ENCODE measurements at regions not wholly inside any gene's neighbourhood (a gene's known extent, or its start where the extent isn't known, plus 50 kb on each side); places are given as distances from the start of the nearest gene placed in this dataset.

DNA sequence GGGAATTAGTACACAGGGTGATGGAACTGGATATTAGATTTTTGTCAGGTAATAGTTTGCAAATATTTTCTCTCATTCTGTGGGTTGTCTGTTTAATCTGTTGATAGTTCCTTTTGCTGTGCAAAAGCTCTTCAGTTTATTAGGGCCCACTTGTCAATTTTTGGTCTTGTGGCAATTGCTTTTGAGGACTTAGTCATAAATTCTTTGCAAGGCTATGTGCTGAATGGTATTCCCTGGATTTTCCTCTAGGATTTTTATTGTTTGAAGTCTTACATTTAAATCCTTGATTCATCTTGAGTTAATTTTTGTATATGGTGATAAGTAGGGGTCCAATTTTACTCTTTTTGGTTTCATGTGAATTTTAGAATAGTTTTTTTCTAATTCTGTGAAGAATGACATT, 111.3 kb downstream of the ARRDC4 start:
- intact Hi-C loops (cut with micrococcal nuclease; ENCODE audit: unreplicated experiment), result no loop called here
- Histone ChIP-seq H3K4me3 (ENCODE audit: low read depth, low read length, poor library complexity, severe bottlenecking) (no peak overlapping the region), H4K20me1 (ENCODE audit: insufficient read depth, low read length) (no peaks in the 10 kb centered on the region), H3K9me2 (ENCODE audit: insufficient read depth, low read length) (no peaks in the 10 kb centered on the region), H3K27ac (ENCODE audit: low read depth, low read length, poor library complexity, severe bottlenecking) (no peak overlapping the region), H2AFZ (ENCODE audit: low read length) (no peak overlapping the region), H3K4me1 (ENCODE audit: insufficient read depth, low read length, poor library complexity, severe bottlenecking) (no peaks in the 10 kb centered on the region), H3K9me3 (ENCODE audit: low read length) (no peaks in the 10 kb centered on the region), H3K4me2 (ENCODE audit: low read length) (no peak overlapping the region), H3K36me3 (ENCODE audit: insufficient read depth, low read length) (no peaks in the 10 kb centered on the region), H3K79me2 (ENCODE audit: insufficient read depth, low read depth, low read length) (no peaks in the 10 kb centered on the region)
- ChIA-PET POLR2A (no interaction called here), CTCF (ENCODE audit: unreplicated experiment) (no interaction called here)
- no peak for TF ChIP-seq EZH2phosphoT487 (IDR thresholded peaks at IDR 0.05; ENCODE audit: borderline replicate concordance, low read depth, low read length)
- no peak for DNase-seq (ENCODE audit: low spot score)
- BruUV-seq (replicated peaks), result no TSS peak

DNA sequence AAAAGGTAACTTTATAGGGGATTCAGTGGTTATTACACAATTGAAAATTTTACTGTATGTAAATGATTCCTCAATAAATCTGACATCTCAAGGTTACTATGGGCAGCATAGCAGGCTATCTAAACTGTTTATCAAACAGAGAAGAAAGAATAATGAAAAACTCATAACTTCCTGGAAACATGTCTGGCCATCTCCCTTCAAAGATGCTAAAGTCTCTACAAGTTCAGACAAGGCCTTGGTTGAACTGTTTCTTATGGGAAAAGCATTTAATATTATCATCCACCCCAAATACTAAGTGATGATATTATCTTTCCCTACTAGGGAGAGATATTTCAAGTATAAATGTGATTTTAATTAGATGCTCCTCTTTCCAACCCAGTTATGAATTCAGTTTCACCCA, 114.9 kb downstream of the ARRDC4 start:
- intact Hi-C loops (cut with micrococcal nuclease; ENCODE audit: unreplicated experiment), result no loop called here
- Histone ChIP-seq H3K4me1 (ENCODE audit: insufficient read depth, low read length, poor library complexity, severe bottlenecking) (no peaks in the 10 kb centered on the region), H3K9me2 (ENCODE audit: insufficient read depth, low read length) (no peaks in the 10 kb centered on the region), H3K36me3 (ENCODE audit: insufficient read depth, low read length) (no peaks in the 10 kb centered on the region), H4K20me1 (ENCODE audit: insufficient read depth, low read length) (no peaks in the 10 kb centered on the region), H3K4me3 (ENCODE audit: low read depth, low read length, poor library complexity, severe bottlenecking) (no peak overlapping the region), H3K9me3 (ENCODE audit: low read length) (no peaks in the 10 kb centered on the region), H3K4me2 (ENCODE audit: low read length) (no peak overlapping the region), H2AFZ (ENCODE audit: low read length) (no peak overlapping the region), H3K79me2 (ENCODE audit: insufficient read depth, low read depth, low read length) (no peaks in the 10 kb centered on the region), H3K27ac (ENCODE audit: low read depth, low read length, poor library complexity, severe bottlenecking) (no peak overlapping the region)
- no TSS peak for BruUV-seq (replicated peaks)
- TF ChIP-seq EZH2phosphoT487 (IDR thresholded peaks at IDR 0.05; ENCODE audit: borderline replicate concordance, low read depth, low read length), result no peak
- TF ChIP-seq, protein P1, sequence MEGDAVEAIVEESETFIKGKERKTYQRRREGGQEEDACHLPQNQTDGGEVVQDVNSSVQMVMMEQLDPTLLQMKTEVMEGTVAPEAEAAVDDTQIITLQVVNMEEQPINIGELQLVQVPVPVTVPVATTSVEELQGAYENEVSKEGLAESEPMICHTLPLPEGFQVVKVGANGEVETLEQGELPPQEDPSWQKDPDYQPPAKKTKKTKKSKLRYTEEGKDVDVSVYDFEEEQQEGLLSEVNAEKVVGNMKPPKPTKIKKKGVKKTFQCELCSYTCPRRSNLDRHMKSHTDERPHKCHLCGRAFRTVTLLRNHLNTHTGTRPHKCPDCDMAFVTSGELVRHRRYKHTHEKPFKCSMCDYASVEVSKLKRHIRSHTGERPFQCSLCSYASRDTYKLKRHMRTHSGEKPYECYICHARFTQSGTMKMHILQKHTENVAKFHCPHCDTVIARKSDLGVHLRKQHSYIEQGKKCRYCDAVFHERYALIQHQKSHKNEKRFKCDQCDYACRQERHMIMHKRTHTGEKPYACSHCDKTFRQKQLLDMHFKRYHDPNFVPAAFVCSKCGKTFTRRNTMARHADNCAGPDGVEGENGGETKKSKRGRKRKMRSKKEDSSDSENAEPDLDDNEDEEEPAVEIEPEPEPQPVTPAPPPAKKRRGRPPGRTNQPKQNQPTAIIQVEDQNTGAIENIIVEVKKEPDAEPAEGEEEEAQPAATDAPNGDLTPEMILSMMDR (conservative IDR thresholded peaks at IDR 0.05; ENCODE audit: low read length), result no peak
- DNase-seq (ENCODE audit: low spot score), result no peak
- CTCF ChIA-PET (ENCODE audit: unreplicated experiment), result no interaction called here
- POLR2A ChIA-PET, result no interaction called here

DNA sequence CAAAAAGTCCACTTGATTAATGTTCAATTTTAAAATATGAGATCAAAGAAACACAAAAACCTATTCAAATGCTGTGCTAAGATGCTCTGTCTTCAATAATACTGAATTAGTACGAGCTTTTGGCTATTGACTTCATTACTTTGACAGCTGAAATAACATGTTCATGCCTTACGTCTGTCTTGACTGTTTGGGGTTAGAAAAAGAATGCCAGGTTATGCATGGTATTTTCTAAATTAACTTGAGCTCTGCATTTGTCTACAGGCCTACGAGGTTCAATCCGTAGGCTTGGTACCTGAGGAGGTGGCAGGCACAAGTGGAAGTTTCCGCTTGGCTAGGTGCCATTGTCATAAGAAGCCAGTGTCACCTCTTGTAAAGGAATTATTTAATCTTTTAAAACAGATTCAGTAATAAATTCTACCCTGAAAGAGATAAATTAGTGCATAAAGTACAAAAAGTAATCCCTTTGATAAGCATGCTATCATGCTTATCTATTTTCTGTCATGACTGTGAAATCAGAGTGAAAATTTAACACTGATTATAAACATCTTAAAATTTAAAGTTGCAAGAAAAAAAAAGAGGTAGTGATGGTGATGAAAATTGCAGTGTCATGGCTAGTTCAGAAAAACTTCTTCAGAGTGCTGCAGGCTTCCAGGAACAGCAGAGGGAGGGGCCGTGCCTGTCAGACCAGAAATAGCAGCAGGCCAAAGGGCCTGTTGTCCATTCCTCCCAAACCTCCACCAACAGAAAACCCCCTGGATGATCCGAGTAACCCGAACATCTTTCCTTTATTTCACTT, 115.7 kb downstream of the ARRDC4 start:
- no peak for DNase-seq (ENCODE audit: low spot score)
- Histone ChIP-seq H3K4me2 (ENCODE audit: low read length) (no peak overlapping the region), H4K20me1 (ENCODE audit: insufficient read depth, low read length) (no peaks in the 10 kb centered on the region), H3K9me2 (ENCODE audit: insufficient read depth, low read length) (no peaks in the 10 kb centered on the region), H3K79me2 (ENCODE audit: insufficient read depth, low read depth, low read length) (no peaks in the 10 kb centered on the region), H3K9me3 (ENCODE audit: low read length) (no peaks in the 10 kb centered on the region), H3K36me3 (ENCODE audit: insufficient read depth, low read length) (no peaks in the 10 kb centered on the region), H2AFZ (ENCODE audit: low read length) (no peak overlapping the region), H3K27ac (ENCODE audit: low read depth, low read length, poor library complexity, severe bottlenecking) (no peak overlapping the region), H3K4me3 (ENCODE audit: low read depth, low read length, poor library complexity, severe bottlenecking) (no peak overlapping the region), H3K4me1 (ENCODE audit: insufficient read depth, low read length, poor library complexity, severe bottlenecking) (no peaks in the 10 kb centered on the region)
- POLR2A ChIA-PET, result no interaction called here
- no peak for TF ChIP-seq EZH2phosphoT487 (IDR thresholded peaks at IDR 0.05; ENCODE audit: borderline replicate concordance, low read depth, low read length)
- TF ChIP-seq, protein P1 (conservative IDR thresholded peaks at IDR 0.05; ENCODE audit: low read length), result no peak
- no TSS peak for BruUV-seq (replicated peaks)
- intact Hi-C loops (cut with micrococcal nuclease; ENCODE audit: unreplicated experiment), result no loop called here
- CTCF ChIA-PET (ENCODE audit: unreplicated experiment), result no interaction called here
